SH-SY5Y (cell line): ENCODE measurements at regions not wholly inside any gene's neighbourhood (a gene's known extent, or its start where the extent isn't known, plus 50 kb on each side); places are given as distances from the start of the nearest gene placed in this dataset.

ENCODE experiments used
- GATA2 ChIP-seq: IDR thresholded peaks from 2 replicates; pipeline ENCODE4 v1.6.1; 2011; ENCODE audit warnings: mild to moderate bottlenecking, low read depth, low read length
- GATA3 ChIP-seq: IDR thresholded peaks from 2 replicates; pipeline ENCODE4 v1.6.1; 2011; ENCODE audit warnings: low read depth, mild to moderate bottlenecking, low read length, moderate library complexity

GRCh38 chr5:51983161-51983560, 599.9 kb downstream of the ISL1 start:
- no peak for TF ChIP-seq GATA3
- TF ChIP-seq GATA2, result no peak
